Kidney glomerular epithelial cell (primary cell): ENCODE measurements at regions not wholly inside any gene's neighbourhood (a gene's known extent, or its start where the extent isn't known, plus 50 kb on each side); places are given as distances from the start of the nearest gene placed in this dataset.

Experiments used
- DNase-seq: peaks from one replicate; lab custom pipeline; 2025; lab: John Stamatoyannopoulos, UW

DNA sequence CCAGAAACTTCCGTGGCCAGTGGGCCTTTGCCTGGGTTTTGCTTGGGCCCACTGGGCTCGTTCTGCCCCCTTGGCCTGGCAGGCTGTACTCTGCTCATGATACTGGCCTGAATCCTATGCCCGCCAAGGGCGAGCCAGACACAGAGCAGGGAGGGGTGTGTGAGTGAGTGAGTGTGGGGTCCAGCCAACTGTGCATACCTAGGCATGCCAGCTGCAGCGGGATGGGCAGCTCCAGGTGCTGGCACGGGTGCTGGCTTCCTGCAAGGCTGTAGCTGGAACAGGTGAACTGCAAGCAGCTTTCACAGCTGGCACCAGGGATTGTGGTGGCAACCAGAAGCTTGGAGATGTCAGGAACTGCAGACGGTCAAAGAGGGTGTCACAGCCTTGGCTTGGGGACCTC lies 1276.4 kb downstream of the SLC16A7 start:
- DNase-seq: no peak

DNA sequence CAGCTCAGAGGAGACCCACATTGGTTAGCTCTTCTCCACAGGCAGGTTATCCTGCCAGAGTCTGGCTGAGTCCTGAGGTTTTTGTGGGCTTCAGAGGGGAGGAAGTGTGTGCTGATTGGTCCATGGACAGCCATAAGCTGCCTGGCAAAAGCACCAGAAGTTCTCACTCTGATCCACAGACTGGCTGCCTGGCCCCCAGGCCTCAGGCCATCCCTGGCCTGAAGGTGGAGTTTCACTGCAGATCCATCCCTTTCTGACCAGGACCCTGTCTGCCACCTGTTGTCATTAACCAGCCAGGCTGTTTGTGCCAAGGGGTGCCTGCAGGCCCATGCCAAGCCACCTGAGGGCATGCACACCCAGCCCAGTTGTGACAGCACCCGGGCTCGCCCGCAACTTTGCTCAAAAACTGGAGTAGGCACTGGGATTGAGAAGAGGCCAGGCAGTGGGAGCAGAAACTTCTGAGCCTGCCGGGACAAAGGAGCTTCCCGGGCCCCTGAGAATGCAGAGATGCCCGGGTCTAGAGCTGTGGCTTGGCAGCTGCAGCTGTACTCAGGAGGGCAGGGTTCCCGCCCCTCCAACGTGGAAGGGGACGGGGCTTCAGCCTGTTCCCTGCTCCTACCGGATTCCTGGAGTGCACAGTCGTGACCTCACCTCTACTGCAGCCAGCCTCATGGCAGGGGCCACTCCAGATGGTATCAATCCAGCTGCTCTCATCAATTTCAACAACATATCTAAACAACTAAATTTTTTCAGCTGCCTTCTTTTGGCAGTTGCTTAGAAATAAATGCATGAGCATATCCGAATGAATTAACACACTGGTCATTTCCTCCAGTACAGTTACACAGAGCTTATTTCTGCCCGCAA lies 1277.3 kb downstream of the SLC16A7 start:
- DNase-seq: no peak

DNA sequence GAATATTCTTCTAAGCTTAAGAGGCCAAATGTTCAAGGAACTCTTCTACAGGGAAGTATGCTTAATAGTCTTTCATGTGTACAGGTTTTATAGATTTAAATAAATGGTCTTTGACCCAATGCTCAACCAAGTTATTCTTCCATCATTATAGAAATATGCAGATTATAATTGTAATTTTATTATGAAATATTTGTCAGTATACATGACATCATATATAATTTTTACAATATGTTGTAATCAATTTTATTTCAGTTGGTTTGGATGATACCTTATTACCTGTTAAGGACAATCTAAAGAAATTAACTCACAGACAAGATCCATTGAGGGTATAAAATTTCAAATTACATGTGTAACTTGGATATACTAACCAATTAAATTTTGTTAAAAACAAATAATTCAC lies 1278.3 kb downstream of the SLC16A7 start:
- no peak for DNase-seq

DNA sequence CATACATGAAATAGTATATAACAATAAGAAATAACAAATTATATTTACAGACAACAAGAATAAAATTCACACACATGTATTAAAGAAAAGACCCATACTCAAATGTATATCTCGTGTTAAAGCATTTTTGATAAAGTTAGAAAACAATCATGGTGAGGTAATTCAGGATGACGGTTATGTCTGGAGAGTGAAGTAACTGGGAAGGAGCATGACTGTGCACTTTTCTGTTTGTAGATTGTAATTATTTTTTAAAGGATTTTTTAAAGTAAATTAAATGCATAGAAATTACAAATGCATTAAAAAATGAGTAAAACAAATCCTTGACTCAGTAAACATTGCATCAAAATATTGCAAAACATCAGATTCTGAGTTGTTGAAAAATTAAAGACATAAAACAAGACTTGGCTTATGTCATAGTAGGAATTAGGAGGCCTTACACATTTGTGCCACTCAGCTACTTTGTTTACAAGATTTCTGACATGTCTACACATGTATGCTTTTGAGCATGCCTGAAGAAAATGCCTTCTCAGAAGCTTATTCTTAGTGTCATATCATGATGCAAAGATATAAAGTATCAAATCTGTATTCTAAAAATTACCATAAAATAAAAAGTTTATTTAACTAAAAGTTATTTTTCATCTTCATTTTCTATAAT lies 1325.1 kb downstream of the SLC16A7 start:
- no peak for DNase-seq

DNA sequence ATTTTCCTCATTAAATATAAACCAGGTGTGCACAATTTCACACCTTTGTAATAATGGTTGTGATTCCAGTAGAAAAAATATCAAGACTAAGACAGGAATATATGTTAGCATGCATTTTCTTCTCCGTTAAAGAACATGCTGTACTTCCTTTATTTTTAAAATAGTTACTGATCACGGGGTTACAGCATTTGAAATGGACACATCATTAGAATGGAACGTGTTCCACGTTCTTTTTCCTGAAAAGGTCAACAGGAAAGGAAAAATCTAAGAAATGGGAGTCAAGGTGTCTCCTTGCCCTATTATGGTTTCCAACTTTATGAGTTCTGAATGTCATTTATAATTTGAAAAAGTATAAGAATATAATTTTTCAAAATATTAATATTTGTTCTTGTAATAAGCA lies 1325.7 kb downstream of the SLC16A7 start:
- no peak for DNase-seq

DNA sequence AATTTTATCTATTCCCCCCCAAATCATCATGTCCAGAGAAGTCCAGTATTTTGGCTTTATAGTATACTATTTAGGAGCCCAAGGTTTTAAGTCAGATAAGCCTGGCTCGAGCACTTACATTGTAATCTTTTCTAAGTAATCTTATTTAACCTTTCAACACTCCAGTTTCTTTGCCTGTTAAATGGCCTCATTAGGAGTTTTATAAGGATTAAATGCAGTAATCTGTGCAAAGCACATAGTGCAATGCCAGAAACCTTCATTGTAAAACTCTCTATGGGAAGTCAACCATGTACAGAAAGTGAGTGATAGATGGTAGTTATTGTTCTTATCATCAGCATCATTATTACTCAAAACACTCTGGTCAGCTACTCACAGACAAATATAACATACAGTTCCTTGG lies 1330.4 kb downstream of the SLC16A7 start:
- no peak for DNase-seq

DNA sequence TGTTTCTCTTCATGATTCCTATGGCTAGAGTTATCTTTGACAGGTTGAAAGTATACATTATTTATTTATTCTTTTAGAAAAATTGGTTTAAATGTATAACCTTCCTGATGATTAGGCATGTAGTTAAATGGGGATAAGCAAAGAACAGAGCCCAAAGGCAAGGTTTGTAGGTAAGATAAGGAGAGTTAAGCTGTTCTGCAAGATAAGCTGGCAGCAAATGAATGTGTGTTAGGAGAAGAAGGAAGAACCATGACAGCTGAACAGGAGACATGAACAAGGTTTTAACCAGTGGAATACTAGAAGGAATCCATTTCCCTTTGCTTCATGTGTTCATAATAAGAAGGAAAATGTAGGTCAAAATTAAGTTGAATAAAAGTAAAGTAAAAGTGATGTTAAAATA lies 1330.1 kb upstream of the USP15 start:
- DNase-seq: no peak

DNA sequence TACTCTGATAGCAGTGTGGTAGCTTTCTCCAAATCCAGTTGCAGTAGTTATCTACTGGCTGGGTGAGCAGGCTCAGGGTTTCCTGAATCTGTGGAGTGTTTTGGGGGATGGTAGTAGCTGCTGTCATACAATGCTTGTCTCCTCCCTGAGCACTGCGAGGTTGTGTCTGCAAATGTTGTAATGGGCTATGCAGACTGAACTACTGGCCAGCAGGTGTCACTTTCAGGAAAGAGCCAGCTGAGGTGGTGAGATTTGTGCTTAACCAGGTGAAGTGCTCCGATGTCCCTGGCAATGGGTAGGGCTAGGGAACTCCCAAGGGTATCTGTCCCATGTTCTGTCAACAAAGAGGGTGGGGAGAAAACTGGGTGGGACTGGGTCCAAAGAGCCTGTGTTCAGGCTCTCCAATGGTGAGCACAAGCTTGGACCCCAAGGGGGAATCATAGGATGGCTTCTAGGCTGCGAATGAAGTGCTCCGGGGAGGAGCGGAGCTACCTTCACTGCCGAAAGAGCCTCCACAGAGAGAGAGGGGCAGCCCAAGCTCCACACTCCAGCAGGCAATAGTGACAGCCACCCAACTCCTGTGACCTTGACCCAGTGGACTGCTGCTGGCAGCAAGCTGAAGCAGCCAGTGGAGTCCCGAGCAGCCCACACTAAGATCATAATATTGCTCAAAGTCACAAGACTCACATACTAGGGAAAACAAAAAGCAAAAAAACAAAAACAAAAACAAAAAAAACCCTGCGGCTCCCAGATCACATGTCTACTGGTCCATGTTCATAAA lies 1324.0 kb upstream of the USP15 start:
- DNase-seq: no peak

DNA sequence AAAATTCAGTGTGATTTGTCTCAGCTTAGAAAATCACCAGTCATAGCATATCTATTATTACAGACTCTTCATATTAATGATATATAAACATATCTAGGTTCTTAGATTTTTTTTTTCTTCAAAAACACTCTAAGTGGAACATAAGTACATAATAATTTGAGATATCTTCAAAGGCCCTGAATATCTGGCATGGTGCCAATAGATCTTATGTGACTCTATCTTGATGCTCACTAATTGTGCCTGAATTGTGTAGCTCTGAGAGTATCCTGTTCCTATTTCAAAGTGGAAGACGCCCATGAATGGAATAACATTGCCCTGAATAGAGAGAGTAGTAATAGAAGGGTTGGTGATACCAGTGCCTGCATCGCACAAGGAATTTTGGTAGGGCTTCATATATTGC lies 1312.7 kb upstream of the USP15 start:
- no peak for DNase-seq

DNA sequence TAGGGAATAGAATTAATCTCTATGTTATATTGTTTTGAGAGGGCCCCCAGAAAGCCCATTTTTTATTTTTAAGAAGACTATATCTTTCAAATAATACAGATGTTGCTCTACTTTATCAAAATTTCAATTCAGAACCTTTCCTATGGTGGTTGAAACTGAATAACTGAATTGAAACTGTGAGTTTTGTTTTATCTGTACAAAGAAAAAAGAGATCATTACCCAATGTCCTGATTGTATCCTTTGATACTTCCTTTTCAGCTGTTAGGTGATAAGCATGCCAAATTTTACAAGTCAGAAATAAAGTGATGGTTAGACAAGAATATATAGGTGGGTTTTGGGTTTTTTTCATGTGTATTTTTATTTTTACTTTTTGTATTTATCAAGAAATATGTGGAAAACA lies 1293.1 kb upstream of the USP15 start:
- DNase-seq: no peak

DNA sequence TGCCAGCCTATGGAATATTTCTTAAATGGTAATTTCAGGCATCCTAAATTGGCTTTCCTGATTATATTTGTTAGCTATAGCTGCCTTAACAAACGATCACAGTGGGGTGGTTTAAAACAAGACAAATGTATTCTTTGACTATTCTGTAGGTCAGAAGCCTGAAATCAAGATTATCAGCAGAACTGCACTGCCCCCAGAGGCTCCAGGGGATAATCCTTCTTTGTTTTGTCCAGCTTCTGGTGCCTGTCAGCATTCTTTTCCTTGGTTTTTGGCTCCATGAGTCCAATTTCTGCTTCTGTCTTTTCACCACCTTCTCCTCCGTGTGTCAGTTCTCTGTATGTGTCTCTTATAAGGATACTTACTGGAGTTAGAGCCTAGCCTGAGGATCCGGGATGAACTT lies 1282.2 kb upstream of the USP15 start:
- no peak for DNase-seq

DNA sequence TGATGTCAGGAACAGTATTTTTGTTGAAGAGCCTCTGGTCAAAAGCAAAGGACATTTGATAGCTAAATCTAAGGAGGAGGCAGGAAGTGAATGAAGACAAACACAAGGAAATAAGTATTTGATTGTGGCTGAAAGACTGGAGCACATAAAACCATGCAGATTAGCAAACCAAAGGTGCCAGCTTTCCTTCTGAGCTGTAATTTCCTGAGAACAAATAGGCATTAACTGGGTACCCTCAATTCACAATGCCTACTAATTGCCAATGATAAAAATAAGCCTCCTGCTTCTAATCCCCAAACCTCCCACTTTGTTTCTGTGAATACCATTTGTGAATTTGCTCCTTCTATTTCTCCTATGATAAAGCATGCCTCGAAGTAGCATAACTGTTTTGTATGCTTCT lies 1279.6 kb upstream of the USP15 start:
- no peak for DNase-seq

DNA sequence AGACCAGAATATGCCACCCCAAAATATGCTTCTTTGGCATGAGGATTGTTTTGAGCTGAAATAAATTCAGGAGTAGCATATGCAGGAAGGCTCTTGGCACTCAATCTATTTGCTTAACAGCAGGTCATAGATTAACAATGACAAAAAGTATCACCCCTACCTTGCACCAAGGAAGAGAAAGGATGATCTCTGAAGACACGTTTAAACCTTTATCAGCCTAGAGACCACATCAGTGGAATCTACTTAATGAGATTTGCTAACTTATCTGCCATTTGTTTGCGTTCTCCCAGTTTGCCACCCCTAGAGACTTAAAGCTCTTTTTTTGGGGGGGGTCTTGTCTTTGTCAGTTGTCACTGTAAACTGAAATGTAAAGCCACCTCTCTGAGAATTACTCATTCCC lies 1278.7 kb upstream of the USP15 start:
- no peak for DNase-seq

DNA sequence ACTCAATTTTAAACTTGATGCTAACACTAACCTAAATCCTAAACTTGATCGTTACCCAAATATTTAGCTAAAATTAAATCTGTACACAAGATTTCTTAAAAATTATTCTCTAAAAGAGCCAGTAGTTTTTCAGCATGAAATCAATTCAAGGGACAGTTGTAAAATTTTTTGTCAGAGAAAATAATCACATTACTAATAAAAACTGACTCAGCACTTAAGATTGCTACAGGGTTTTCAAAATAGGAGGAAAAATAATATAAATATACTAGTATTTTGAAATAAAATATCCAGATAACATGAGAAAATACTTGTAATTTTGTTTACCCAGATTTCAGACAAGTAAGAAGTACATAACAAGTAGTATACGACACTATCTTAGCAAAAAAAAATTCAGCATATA lies 1268.1 kb upstream of the USP15 start:
- DNase-seq: no peak

DNA sequence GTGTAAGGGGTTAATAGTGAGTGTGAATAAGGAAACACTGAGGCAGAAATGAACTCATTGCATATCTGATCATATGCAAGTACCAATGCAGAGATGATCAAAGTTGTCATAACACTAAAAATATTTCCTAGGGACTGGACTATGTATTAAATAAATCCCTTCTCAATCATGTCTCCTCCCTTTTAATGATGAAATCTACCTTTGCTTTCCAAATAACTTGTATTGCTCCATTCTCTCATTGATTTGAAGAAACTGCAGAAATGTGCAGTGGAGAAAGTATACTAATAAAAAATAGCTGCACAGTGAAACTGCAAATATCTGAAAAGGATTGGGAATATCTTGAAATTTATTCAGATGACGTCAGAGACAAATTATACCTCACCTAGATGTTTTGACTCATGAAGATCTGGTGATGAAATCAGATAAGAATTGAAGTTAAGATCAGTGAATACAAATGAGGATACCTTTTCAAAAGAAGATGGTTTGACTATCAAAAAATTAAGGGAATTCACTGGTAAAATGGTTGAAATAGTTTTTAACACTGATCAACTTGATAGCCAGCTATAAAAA lies 1264.9 kb upstream of the USP15 start:
- no peak for DNase-seq

DNA sequence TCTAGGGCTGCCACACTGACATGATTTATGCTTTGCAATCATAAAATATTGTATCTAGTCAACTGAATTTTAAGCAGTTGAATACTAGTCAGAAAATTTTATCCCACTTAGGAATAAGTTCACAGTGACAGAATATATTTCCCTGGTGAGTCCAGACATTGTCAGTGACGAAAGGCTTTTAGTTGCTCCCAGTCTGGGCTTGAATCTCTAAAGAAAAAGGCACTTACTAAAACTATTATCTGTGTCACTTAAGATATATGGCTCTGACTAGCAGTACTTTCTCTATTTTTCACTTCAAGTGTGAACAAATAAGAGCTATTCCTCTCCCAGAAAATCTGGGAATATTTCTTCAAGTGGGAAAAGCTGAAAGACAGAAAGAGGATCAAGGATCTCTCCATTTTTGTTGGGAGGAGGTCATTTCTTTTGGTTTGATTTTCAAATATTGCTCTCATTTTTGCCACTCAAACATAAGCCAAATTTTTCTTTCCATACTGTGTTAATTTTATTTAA lies 1262.3 kb upstream of the USP15 start:
- no peak for DNase-seq

DNA sequence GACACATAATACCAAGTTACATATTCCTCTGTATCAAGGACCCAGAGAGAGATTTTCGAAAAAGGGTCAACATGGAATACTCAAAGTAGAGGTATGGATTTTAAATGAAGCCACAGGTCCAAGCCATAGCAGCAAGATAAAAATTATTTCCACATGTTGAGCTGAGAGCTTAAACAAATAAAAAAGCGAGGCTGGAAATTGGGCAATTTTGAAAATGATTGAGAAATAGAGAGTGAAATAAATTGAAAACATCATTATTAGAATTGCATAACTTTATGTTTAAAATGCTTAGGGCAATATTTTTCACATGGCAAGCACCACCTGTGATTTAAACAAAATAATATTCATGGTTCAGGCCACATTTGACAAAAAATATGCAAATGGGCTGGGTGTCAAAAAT lies 1251.0 kb upstream of the USP15 start:
- no peak for DNase-seq

DNA sequence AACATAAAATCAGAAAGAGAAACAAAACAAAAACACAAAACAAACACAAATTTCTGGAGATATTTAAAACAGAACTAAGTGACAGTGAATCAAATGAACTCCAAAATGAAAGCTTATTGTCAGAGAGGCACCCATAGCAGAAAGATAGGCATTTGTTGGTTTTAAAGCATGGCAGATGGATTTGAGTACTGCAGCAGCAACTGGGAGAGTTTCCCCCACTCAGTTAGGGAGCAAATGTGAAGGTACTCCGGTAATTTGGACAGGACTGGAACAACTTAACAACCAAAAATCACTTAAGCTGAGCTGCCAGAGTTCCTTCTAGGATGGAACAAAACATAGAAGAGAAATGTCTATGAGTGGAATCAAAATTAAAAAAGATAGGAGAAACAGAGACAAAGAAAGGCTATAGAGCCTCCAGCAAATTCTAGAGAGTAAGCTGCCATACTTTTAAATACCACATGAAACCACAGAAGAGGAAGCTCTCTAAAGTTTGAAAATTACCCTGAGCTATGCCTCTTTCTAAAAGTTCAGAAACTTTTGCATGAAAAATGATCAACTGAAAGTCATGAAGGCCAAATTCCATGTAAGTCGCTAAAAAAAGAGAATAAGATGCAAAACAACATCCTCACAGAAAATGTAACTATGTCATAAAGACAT lies 1248.3 kb upstream of the USP15 start:
- DNase-seq: no peak

DNA sequence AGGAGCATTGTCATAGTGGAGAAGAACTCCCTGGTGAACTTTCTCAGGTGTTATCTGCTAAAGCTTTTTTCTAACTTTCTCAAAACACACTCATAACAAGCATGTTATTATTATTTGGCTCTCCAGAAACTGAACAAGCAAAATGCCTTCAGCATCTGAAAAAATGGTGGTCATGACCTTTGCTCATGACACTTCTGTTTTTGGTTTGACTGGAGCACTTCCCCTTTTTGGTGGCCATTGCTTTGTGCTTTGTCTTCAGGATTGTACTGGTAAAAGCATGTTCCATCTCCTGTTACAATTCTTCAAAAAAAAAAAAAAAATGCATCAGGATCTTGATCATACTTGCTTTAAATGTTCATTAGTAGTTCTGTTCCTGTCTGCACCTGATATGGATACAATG lies 1241.6 kb upstream of the USP15 start:
- DNase-seq: no peak

DNA sequence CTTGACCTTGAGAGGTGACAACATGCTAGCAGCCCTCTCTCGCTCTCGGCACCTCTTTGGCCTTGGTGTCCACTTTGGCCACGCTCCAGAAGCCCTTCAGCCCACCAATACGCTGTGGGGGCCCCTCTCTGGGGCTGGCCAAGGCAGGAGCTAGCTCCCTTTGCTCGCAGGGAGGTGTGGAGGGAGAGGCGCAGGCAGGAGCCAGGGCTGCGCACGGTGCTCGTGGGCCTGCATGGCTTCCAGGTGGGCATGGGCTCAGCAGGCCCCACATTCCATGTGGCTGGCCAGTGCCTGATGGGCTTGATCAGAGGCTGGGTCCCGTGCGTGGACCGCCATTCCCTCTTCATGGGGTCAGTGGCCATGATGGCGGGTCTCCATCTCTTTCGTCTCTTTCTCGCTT lies 1237.0 kb upstream of the USP15 start:
- no peak for DNase-seq

DNA sequence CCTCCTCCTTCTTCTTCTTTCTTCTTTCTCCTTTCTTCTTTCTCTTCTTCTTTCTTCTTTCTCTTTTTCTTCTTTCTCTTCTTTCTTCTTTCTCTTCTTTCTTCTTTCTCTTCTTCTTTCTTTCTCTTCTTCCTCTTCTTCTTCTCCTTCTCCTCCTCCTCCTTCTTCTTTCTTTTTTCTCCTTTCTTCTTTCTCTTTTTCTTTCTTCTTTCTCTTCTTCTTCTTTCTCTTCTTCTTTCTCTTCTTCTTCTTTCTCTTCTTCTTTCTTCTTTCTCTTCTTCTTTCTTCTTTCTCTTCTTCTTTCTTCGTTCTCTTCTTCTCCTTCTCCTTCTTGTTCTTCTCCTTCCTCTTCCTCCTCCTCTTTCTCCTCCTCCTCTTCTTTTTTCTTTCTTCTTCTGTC lies 1230.7 kb upstream of the USP15 start:
- DNase-seq: no peak

DNA sequence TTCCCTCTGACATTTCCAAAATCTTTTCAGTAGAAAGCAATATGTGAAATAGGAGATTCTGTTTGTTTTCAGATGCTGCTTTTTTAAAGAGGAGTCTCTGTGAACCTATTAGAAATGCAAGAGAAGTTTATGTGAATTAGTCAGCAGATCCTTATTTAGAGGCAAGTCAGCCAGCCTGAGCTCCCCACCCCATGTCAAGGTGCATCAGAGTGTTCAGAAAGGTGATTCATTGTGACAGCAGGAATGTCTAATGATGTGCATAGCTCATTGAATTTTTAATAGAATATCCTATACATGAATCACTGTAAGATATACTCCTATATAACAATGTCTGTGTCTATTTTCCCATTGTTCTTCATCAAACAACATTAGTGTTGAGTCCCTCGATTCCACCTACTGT lies 1222.4 kb upstream of the USP15 start:
- no peak for DNase-seq
